HG03439 (cell line): ENCODE measurements at regions not wholly inside any gene's neighbourhood (a gene's known extent, or its start where the extent isn't known, plus 50 kb on each side); places are given as distances from the start of the nearest gene placed in this dataset.

Experiments
- ATAC-seq: cut with Tn5 transposase; IDR thresholded peaks from one replicate; pipeline ENCODE4 v1.9.1; 2021; ENCODE audit warnings: mild to moderate bottlenecking, moderate library complexity; ENCODE audit not compliant: unreplicated experiment

- no peak for ATAC-seq
These were observed 1279.6 kb upstream of the USP15 start for GRCh38 chr12:60980558-60980957.

GRCh38 chr12:60981473-60981872, 1278.7 kb upstream of the USP15 start:
- no peak for ATAC-seq

DNA sequence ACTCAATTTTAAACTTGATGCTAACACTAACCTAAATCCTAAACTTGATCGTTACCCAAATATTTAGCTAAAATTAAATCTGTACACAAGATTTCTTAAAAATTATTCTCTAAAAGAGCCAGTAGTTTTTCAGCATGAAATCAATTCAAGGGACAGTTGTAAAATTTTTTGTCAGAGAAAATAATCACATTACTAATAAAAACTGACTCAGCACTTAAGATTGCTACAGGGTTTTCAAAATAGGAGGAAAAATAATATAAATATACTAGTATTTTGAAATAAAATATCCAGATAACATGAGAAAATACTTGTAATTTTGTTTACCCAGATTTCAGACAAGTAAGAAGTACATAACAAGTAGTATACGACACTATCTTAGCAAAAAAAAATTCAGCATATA, 1268.1 kb upstream of the USP15 start:
- ATAC-seq, result no peak

GRCh38 chr12:60995256-60995825, 1264.9 kb upstream of the USP15 start:
- ATAC-seq, result no peak

GRCh38 chr12:60997869-60998378, 1262.3 kb upstream of the USP15 start:
- no peak for ATAC-seq

DNA sequence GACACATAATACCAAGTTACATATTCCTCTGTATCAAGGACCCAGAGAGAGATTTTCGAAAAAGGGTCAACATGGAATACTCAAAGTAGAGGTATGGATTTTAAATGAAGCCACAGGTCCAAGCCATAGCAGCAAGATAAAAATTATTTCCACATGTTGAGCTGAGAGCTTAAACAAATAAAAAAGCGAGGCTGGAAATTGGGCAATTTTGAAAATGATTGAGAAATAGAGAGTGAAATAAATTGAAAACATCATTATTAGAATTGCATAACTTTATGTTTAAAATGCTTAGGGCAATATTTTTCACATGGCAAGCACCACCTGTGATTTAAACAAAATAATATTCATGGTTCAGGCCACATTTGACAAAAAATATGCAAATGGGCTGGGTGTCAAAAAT, 1251.0 kb upstream of the USP15 start:
- no peak for ATAC-seq

DNA sequence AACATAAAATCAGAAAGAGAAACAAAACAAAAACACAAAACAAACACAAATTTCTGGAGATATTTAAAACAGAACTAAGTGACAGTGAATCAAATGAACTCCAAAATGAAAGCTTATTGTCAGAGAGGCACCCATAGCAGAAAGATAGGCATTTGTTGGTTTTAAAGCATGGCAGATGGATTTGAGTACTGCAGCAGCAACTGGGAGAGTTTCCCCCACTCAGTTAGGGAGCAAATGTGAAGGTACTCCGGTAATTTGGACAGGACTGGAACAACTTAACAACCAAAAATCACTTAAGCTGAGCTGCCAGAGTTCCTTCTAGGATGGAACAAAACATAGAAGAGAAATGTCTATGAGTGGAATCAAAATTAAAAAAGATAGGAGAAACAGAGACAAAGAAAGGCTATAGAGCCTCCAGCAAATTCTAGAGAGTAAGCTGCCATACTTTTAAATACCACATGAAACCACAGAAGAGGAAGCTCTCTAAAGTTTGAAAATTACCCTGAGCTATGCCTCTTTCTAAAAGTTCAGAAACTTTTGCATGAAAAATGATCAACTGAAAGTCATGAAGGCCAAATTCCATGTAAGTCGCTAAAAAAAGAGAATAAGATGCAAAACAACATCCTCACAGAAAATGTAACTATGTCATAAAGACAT, 1248.3 kb upstream of the USP15 start:
- no peak for ATAC-seq

DNA sequence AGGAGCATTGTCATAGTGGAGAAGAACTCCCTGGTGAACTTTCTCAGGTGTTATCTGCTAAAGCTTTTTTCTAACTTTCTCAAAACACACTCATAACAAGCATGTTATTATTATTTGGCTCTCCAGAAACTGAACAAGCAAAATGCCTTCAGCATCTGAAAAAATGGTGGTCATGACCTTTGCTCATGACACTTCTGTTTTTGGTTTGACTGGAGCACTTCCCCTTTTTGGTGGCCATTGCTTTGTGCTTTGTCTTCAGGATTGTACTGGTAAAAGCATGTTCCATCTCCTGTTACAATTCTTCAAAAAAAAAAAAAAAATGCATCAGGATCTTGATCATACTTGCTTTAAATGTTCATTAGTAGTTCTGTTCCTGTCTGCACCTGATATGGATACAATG, 1241.6 kb upstream of the USP15 start:
- ATAC-seq, result no peak

GRCh38 chr12:61023231-61023630, 1237.0 kb upstream of the USP15 start:
- ATAC-seq, result no peak

DNA sequence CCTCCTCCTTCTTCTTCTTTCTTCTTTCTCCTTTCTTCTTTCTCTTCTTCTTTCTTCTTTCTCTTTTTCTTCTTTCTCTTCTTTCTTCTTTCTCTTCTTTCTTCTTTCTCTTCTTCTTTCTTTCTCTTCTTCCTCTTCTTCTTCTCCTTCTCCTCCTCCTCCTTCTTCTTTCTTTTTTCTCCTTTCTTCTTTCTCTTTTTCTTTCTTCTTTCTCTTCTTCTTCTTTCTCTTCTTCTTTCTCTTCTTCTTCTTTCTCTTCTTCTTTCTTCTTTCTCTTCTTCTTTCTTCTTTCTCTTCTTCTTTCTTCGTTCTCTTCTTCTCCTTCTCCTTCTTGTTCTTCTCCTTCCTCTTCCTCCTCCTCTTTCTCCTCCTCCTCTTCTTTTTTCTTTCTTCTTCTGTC, 1230.7 kb upstream of the USP15 start:
- ATAC-seq, result no peak

DNA sequence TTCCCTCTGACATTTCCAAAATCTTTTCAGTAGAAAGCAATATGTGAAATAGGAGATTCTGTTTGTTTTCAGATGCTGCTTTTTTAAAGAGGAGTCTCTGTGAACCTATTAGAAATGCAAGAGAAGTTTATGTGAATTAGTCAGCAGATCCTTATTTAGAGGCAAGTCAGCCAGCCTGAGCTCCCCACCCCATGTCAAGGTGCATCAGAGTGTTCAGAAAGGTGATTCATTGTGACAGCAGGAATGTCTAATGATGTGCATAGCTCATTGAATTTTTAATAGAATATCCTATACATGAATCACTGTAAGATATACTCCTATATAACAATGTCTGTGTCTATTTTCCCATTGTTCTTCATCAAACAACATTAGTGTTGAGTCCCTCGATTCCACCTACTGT, 1222.4 kb upstream of the USP15 start:
- ATAC-seq, result no peak

DNA sequence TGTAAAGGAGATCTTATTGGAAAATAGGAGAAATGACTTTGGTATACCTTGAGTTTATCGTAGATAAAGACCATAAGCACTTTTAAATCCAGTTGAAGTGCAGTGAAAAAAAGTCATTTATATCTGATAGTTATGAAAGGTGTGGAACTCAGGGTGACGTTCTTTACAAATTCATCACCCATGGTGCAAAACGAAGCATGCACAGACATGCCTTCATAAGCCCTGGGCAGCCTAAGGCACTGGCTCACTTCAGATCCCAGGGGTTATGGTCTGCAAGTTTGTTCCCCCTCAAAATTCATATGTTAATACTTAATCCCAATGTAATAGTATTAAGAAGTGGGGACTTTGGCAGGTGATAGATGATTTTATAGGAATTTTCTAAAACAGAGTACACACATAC, 1216.4 kb upstream of the USP15 start:
- no peak for ATAC-seq

DNA sequence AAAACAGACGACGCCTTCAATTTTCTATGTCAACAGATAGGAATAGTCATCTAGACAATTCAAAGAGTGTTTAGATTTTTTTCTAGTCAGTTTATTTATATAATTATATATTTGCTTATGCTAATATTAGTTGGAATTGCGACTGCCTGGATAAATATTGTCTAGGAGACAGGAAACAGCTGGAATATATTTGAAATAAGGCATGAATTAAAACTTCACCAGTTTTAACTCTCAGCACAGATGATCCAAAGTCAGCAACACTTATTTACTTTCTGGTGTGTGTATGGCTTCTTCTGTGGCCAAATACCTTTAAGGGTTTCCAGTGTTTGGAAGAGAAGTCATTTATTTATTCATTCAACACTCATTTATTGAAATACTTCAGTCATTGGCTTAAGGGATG, 1215.4 kb upstream of the USP15 start:
- ATAC-seq, result no peak

DNA sequence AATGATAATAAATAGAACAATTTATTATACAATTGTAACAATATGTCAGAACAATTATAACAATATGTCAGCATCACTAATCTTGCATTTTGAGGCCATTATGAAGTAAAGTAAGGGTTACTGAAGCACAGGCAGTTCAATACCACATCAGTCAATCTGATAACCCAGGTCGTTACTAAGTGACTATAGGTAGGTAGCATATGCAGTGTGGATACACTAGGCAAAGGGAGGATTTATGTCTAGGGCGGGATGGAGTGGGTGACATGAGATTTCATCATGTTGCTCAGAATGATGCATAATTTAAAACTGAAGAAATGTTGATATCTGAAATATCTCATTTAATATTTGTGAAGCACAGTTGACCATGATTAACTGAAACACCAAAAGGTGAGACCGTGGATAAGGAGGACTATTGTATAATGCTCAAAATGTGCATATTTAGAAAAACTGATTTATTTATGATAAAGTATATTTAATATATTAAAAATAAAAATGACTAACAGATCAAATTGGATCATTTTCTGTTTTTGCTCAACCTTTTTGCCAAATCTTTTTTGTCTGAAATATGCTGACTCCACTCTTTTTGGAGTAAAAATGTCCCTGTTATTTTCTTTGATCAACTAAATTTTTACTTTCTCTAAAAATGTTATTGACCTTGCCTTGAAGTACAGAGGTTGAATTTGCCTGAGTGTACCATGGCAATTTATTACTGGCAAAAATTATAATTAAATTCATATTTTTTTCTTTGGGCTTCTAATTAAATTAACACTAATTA, 1189.4 kb upstream of the USP15 start:
- no peak for ATAC-seq

- ATAC-seq, result no peak
These were observed 1187.5 kb upstream of the USP15 start for GRCh38 chr12:61072717-61073116.

GRCh38 chr12:61095111-61095510, 1165.1 kb upstream of the USP15 start:
- no peak for ATAC-seq

- ATAC-seq, result no peak
These were observed 1162.1 kb upstream of the USP15 start for GRCh38 chr12:61098031-61098580.

- ATAC-seq, result no peak
These were observed 1153.1 kb upstream of the USP15 start for GRCh38 chr12:61107118-61107517.

DNA sequence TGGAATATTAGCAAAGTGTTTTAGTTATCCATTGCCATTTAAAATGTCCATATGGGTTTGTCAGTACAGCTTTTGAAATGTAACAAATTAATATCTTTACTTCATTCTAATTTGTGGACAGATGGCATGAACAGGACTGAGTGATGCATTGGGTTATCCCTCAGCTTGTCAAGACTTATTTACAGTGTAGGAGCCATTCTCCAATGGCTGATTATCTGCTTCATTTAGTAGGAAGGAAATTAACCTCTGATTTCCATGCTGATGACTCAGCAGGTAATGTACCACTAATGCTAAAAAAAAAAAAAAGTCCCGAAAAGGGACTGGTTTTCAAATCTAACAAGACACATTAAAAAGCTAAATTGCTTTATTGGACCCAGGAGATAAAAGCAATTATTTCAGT, 1149.0 kb upstream of the USP15 start:
- no peak for ATAC-seq

DNA sequence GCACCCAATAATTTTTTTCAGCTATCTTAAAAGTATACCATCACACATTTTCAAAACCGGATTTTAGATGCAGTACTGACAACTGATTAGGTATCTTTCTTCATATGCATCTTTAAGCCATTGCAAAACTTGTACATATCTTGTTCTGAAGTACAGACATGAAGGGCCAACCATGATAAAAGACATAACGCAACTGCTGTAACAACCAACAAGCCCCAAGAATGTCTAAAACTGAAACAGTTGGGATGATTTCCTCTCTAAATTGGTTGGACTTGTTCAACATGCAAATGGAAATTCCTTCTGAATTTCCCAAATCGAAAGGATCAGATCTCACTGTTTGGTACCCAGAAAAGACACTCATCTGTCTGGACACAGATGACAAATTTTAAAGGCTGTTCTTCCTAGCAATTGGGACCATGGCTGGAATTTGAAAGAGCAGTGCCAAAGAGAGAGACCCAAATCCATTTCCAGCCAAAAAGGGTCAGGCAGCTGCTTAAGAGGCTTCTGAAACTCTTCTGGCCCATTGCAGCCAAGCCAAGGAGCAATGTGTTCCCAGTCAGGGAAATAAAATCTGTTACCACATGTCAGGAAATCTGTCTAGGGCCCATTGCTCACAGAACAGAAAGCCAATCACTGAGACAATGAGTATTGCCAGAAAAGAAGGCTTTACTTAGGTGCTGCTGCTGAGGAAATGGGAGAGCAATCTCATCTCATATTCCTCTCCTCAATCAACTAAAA, 1122.4 kb upstream of the USP15 start:
- no peak for ATAC-seq

GRCh38 chr12:61138415-61138759, 1121.8 kb upstream of the USP15 start:
- no peak for ATAC-seq
